HG03575 (cell line): ENCODE measurements at regions not wholly inside any gene's neighbourhood (a gene's known extent, or its start where the extent isn't known, plus 50 kb on each side); places are given as distances from the start of the nearest gene placed in this dataset.

ENCODE experiments used
- ATAC-seq: cut with Tn5 transposase; IDR thresholded peaks from one replicate; pipeline ENCODE4 v1.9.1; 2021; ENCODE audit not compliant: unreplicated experiment, insufficient number of reproducible peaks, low FRiP score; ENCODE audit errors: extremely low read depth

DNA sequence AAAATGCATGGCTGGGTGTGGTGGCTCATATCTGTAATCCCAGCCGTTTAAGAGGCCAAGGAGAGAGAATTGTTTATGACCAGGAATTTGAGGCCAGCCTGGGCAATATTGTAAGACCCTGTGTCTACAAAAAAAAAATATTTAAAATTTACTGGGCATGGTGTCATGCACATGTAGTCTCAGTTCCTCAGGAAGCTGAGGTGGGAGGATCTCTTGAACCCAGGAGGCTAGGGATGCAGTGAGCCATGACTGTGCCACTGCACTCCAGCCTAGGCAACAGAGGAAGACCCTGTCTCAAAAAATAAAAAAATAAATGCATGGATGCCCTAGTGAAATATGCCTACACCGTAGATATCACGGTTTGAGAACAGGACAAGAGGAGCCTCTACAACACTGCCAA lies 1331.2 kb upstream of the B3GALT2 start:
- no peak for ATAC-seq

DNA sequence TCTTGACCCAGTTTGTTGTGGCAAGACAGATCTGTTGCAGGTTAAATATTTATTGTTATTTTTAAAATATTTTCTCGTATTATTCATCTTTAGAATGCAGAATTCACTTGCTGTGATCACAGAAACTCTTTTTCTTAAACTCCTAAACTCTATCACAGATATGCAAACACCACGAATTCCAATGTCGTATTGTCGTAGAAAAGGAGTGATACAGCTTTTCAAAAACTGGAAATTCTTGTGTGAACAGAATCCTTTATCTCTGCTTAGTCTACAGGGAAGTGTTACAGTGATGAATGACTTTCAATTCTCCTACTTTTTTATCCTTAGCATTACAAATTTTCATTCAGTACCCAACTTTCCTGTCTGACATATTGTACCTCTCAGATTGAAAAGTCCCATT lies 1329.5 kb upstream of the B3GALT2 start:
- ATAC-seq: no peak

DNA sequence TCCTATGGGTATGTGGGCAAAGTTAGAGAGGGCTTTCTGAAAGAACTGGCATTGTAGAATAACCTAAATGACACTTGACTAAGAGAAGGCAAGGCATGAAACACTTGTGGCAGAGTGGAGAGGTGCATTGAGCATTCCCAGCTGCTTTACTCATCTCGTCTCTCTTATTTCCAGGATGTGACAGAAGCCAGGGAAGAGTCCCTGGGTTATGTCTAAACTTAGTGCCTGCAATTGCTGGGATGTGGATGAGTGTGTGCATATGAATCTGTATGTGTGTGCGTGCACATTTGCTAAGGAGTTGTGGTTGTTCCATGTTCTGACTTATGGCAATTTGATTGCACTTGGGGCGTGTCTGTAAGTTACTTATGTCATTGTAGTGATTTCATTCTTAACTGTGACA lies 1326.5 kb upstream of the B3GALT2 start:
- ATAC-seq: no peak

DNA sequence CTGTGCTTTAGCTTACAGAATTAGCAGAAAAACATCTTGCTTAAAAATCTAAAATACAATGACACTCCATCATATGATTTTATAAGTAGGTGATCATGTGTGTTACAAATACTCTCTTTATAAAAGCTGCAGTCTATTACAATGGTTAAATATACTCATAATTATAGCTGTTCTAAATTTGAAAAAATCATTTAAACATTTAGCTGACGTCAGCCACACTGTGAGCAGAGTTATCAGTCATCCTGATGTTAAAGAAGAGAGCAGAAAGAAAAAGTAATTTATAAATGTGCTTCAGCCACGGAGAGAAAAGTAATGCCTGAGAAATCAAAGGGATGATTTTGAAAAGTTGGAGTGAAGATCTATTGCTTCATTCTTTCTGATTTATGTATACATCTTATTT lies 1325.9 kb upstream of the B3GALT2 start:
- no peak for ATAC-seq

DNA sequence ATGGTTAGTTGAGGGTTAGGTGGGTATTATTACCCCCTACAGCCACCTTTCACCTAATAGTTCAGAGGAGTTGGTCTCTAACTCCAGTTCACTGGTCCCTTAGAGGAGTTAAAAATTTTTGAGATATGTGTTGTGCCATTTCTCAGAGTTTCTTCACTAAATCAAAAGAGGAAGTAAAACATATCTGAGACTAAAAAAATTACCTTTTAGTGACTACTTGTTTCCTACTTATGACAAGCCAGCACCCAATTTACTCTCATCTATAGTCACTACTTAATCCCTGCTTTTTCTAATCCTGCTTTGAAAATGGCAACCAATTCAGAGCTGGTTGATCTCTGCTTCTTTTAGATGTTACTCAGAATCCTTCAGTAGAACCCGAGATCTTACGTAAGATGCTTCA lies 1316.8 kb upstream of the B3GALT2 start:
- no peak for ATAC-seq

DNA sequence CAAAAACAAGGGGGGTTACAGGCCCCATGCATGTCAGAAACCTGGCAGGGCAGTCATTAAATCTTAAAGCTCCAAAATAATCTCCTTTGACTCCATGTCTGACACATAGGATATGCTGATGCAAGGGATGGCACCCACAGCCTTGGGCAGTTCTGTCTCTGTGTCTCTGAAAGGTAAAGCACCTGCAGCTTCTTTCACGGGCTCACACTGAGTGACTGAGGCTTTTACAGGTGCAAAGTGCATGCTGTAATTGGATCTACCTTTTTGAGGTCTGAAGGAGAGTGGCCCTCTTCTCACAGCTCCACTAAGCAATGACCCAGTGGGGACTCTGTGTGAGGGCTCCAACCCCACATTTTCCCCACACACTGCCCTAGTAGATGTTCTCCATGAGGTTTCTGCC lies 1309.0 kb upstream of the B3GALT2 start:
- no peak for ATAC-seq

DNA sequence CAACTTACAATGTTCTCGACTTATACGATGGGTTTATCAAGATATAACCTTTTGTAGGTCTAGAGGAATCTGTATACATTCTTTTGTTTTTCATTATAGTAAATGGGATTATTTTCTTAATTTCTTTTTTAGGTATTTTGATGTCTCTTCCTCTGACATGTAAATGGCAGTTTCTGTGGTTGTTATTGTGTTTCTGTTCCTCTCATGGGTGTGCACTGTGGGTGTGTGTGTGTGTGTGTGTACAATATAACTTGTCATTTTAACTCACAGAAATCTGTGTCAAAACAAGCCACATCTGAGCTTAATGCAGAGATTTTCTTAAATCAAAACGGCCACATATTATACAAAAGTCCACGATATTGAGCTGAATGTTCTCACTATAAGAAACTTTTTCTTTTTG lies 1300.8 kb upstream of the B3GALT2 start:
- no peak for ATAC-seq

DNA sequence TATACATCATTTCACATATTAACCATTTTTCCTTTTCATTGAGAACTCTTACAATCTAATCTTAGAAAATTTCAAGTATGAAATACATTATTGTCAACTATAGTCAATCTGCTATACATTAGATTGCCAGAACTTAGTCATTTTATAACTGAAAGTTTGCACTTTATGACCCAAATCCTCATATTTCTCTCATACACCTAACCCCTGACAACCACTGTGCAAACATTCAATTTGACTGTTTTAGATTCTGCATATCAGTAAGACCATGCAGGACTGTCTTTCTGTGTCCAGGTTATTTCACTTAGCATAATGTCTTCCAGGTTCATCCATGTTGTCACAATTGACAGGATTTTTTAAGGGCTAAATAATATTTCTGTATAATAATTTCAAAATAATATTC lies 1299.0 kb upstream of the B3GALT2 start:
- no peak for ATAC-seq

DNA sequence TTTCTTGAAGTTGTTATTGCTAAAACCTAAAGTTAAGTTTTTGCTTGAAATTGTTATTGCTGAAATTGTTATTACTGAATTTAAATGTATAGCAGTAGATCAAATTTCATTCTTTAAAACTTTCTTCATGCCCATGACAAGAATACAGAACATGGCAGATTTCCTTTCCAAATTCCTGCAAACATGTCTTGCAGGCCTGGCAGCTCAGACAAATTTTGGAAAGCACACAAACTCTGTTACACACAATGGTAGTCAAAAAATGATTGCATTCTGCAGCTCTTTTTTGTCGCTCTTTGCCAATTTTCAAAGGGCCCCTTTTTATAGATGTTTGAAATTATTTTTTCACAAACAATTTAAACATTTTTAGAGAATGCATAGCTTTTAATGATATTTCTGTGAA lies 1292.3 kb upstream of the B3GALT2 start:
- ATAC-seq: no peak

DNA sequence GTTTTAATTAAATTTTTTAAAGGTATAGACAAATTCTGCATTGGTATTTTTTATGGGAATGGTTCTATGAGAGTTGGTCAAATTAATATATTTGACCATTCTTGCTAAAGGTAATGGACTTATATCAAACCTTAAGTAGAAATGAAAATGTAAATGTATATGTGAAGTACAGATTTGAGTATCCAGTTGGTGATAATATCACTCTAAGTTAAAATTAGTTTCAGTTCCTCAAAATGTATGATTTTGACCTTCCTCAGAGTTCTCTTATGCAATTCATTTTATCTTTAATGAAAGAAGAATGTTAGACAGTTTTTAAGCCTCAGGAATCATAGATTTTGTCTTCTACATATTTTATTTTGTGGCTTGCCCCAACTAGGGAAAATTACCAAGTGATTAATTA lies 1291.5 kb upstream of the B3GALT2 start:
- peak; percentile 97 for ATAC-seq

DNA sequence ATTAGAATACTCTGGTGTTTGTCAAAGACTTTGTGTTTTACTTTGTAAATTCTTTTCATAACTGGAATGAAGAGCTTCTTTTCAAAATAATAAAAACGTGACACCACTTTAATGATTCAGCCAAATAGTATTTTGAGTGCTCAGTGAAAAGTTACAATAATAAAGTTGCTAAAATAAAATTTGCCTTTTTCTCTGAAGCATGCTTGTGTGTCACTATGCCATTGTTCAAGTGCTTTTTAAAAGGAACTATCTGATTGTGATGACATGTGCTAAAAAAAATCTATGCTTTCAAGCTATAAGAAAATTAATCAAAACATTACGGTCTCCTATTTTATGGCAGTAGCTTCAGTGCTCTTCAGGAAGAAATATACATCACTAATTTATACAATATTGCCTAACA lies 1290.5 kb upstream of the B3GALT2 start:
- no peak for ATAC-seq

DNA sequence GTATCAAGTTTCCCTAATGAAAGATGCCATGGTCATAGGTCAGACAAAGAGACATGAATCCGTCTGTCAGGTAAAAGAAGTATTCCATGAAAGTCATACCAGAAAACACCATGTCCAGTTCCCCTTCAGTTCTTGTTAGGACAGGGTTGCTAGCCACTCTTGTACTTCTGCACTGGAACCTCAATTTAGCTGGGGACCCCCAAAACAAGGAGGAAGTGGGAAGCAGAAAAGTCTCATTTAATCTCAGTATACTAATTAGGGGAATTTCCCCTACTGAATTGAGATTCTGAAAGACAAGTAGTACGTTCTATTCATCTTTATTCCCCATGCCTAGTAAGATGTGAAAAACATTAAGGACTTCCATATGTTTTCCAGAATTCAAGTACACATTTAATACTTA lies 1289.9 kb upstream of the B3GALT2 start:
- no peak for ATAC-seq

DNA sequence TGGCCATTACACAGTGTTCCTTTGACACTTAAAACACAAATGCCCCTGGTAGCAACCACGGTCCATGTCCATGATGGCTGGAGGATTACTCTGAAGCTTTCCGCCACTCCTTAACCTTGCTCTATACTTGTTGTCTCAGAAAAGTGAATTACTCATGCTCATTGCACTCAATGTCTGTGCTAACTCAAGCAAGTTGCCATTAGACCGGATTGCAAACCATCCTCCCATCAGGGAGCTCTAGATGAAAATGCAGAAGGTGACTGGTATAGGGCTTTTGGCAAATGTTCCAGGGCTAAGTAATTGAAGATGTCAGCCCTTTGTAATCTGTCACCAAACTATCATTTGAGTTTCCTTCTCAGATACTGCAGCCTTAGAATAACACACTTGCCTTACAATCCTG lies 1288.3 kb upstream of the B3GALT2 start:
- ATAC-seq: no peak

DNA sequence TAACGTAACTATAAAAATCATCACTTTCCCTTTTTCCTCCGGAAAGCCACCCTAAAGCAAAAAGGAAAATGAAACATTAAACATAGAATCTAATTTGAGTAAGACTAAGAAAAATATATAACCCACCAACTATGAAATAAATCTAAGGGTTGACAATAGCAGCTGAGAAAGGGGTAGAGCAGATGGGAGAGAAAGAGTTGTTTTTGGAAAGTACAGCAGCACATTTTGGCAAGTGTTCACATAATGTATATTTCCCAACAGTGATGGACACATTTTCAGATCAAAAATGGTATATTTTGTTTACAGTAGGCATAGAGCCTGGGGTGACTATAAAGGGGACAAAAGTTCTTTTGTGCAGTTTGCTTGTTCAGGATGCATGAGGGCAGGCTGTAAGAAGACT lies 1287.4 kb upstream of the B3GALT2 start:
- ATAC-seq: no peak

DNA sequence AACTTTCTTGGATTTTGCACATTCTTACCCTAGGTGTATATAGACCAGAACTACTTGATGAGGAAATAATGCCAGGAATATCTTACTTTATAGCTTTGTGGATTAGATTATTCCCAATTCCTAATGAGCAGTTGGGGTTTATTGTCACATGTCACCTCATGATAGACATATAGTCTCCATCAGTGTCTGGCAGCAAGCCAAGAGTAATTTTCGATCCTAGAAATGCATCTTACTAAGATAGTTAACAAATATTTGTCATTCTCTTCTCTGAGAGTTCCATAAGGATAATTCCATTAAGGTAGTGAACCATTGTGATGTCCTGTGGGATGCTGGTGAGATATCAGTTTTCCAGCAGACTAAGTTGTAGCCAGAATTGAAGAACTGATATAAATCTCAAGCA lies 1282.9 kb upstream of the B3GALT2 start:
- no peak for ATAC-seq

DNA sequence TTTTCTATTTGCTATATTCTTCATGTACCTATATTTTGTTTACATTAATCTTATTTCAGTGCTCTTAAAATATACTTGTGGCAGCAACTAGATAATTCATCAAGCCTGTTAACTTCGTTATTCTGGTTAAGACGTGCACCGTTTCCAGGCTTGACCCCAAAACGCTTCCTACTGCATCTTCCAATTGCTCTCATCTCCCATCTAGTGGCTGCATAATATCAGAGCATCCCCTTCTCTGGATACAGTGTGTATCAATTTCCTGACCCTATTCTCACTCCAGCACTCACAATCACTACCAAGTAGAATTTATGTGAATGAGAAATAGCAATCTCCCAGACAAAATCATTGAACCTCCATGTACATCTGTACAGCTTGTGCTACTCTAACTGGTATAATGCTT lies 1280.3 kb upstream of the B3GALT2 start:
- no peak for ATAC-seq

DNA sequence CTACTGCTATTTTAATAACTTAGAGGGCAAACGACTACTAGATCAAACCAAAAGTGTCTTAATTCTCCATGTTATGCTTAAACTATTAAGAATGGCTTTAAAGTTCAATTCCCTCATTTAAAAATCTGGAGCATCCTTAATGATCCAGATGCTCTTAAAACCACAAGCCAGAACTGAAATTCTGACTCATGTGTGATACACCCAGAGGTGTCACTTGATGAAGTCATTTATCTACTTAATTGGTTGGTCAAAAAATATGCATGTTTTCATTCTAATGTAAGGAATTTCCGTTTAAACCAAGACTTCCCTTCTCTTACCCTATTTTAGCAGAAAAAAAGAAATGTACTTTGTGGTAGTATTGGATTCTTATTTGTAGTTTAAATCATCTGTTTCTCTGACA lies 1261.2 kb upstream of the B3GALT2 start:
- ATAC-seq: no peak

DNA sequence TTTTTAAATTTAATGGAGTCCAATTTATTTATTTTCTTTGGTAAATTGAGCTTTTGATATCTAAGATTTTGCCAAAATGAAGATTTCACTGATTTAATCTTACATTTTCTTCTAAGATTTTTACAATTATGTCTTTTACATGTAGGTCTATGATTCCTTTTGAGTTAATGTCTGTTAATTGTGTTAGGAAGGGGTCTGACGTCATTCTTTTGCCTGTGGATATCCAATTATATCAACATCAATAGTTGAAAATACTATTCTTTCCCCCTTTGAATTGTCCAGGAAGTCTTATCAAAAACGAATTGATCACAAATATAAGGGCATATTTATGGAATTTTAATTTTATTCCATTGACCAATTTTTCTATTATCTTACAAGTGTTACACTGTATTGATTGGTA lies 1258.8 kb upstream of the B3GALT2 start:
- ATAC-seq: no peak

DNA sequence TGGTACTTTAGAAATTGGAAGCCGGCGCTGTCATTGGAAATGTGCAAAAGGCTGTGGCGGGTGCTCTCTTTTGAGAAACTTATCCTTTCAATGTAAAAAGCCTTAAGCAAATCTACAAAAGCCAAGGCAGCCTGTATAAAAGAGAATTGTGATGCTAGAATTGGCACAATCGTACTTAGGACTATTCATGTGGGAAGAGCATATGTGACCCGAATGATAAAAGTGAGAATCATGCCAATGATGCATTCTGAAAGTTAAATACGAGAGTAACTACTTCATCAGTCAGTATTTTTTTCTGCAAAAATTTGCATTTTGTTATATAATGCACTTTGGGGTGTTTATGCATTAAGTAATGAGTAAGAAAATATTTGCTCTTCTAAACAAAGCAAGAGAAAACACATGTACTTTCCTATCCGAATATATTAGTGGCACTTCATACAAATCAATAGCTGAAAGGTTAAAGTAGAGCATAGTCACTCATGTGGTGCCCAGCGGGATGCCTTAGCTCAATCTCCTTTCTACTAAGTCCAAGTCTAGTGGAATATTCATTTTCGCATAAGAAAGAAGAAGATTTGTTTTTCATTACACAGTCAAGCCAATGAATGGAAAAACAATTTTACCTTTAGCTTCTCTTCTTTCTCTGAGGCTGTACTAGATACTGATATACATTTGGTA lies 1256.6 kb upstream of the B3GALT2 start:
- no peak for ATAC-seq

DNA sequence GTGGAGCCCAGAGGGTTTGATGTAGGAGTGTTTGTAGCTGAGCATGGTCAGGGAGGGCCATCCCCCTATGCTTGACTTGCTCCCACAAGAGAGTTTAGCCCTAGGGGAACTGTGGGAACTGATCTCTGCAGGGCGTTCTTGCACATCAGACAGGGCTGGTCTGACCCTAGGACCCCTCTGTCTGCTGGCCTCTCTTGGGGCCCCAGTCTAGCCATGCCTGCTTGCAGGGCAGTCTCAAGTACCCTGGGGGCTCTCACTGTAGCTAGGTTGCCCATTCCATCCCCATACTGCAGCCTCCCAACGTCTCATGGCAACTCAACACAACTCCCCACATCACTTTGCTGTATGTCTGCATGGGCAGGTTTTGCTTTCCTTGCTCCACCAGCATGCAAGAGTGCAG lies 1250.7 kb upstream of the B3GALT2 start:
- no peak for ATAC-seq

DNA sequence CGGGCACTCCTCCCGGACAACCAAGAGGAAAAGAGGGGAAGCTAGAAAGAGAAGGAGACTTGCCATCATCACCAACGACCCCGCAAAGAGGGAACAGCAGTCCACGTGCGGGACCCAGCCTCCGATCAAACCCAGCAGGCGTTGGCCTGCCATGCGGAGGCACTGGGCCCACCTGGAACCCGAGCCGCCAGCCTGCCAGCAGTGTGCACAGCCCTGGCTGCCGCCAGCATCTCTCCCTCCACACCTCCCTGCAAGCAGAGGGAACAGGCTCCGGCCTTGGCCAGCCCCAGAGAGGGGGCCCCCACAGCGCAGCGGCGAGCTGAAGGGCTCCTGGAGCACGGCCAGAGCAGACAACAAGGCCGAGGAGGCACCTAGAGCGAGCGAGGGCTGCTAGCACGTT lies 1244.7 kb upstream of the B3GALT2 start:
- no peak for ATAC-seq

DNA sequence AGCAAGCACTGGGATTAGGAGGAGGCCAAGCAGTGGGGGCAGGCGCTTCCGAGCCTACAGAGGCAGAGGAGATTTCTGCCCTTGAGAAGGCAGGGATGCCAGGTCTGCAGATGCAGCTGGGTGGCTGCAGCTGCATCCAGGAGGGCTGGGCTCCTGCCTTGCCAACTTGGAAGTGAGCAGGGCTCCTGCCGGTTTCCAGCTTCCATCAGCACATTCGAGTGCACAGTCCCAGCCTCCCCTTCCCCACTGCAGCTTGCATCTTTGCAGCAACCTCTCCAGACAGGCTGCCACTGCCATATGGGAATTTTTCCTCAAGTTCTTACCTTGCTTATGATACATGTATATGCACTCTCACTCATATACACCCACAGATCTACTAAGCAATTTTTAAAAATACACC lies 1234.3 kb upstream of the B3GALT2 start:
- ATAC-seq: no peak
